Pulmonary artery endothelial cell (primary cell): ENCODE measurements at regions not wholly inside any gene's neighbourhood (a gene's known extent, or its start where the extent isn't known, plus 50 kb on each side); places are given as distances from the start of the nearest gene placed in this dataset.

Experiments
- DNase-seq: peaks from one replicate; pipeline ENCODE4 v3.0.0-alpha.2; 2011; ENCODE audit warnings: low read depth, low spot score

DNA sequence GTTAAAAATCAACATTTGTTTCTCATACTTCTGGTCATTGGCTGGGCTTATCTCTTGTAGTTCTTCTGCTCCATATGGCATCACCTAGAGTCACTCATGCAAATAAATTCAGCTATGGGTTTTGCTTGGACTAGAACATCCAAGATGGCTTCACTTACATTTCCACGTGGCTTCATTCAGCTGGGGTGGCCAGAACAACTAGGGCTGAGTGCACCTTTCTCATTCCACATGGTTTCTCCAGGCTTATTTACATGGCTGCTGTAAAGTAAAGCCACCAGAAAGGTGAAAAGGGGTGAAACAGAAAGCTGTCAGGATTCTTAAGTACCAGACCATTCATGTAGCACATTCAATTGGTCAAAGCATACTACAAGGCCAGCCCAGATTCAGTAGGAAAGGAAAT, 151.1 kb upstream of the BMP2 start:
- no peak for DNase-seq

DNA sequence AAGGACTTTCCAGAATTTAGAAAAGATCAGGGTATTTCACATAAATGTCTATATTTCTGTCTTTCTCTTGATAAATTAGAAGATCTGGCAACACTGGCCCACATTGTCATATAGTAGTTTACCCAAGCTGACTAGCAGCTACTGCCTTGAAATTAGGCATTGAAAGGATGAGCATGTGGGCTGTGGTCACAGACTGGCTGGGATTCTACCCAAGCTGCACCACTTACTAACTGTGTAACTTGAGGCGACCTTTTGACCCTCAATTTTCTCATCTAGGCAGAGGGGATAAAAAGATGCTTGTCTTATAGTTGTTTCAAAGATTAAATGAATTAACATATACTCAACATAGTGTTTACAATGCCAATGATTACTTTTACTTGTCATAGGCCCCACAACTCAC, 152.7 kb upstream of the BMP2 start:
- no peak for DNase-seq

DNA sequence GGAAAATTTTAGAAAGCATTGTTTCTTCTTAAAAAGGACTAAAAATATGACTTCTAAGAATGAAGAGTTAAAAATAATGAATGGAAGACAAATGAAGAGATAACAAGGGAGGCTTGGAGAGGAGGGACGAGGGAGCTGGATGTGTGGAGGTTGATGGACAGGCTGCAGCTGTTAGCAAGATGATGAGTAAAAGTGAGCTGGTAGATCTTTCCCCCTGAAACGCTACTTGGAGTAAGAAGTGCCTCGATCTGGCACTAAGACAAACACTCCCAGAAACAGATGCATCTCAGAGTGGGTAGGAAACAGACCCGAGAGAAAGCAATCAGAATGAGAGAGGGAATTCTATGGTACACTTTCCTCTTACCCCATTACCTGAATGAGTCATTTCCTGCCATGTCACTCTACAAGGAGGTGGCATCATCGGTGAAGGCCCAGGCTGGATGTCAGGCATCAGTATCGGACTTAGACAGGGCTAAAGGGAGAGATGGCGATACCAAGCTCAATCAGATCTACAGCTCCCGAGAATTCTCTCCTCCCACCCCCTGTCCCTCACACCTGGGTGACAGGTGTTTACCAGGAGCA, 154.1 kb upstream of the BMP2 start:
- DNase-seq, result no peak

DNA sequence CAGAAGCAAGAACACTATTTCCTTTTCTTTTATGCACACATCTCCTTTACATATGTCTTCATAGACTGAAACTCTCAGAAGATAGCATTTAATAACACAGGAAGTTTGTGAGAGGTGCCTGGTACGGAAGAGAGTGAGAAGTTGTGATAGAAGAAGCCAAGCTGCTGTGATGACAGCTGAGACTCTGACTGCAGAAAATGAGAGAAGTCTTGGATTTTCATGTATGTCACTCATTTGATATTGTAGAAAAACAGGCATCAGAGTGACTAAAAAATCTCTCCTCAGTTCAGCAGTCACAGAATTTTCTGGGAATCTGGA, 154.9 kb upstream of the BMP2 start:
- DNase-seq, result no peak

DNA sequence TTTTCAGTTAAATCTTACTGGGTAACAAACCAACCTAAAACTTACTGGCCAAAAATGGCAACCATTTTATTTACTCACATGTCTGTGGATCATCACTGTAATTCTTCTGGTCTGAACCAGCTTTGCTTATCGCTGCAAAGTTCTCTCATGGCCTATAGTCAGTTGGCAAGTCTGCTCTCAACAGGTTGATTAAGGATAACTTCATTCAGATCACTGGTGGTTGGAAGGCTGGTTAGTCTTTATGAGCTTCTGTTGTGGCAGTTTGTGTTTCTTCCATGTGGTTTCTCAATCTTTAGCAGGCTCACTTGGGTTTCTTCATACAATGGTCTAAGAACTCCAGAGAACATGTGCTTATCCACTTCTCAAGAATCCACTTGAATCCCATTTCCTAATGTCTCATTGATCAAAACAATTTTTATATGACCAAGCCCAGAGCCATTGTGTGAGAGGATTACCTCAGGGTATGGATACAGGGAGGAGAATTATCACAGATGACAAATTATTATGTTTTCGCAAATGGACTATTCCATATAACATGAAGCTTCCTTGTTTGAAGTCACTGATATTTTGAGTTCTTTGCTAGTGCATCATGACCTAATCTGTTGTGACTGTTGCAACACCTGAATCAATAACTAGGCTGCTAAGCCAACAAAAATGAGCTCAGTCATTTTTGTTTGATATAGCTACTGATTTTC, 155.4 kb upstream of the BMP2 start:
- DNase-seq, result no peak

DNA sequence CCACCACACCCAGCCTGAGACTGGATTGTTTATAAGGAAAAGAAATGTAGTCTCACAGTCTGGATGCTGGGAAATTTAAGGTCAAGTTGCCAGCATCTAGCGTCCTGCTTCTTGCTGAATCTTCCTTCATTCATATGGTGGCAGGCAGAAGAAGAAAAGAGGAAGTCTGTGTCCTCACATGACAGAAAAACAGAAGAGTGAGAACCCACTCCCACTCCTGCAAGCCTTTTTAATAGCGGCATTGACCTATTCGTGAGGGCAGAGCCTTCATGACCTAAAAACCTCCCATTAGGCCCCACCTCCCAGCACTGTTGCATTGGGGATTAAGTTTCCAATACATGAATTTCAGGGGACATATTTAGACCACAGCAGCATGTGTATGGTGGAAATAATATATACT, 160.8 kb upstream of the BMP2 start:
- DNase-seq, result no peak

DNA sequence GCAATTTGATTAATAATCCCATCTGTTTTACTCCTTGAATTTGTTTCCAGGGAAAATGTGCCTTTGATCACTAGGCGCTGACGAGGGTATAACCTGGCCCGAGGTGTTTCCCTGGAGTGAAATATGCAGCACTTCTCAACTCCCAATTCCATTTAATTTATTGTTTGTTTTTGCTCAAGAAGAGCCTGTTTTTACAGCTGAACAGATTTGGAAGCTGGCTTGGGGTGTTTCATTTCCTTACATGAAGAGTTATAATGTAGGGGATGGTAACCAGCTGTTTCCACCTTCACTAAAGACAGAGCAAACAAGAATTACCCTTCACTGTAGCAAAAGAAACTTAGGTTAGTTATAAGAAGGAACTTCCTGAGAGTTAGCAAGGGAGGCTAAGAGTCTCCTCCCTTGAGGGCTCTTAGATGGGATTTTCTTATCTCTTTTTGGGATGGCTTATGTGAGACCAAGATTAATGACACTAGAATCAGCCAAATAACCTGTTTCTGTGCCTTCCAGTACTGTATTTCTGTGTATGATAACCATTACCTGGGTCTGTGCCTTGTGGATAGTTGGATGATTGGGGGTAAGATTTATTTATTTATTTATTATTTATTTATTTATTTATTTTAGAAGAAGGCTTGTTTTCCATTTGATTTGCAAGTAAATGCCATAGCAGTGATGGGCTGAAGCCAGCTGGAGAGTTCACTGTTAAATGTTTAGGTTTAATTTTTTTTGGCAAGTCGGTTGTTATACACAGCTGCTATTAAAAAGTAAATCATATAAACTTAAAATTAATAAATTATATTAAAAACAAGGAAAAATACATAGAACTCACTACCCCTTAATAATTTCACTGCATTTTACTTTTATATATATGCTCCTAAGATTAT, 162.2 kb upstream of the BMP2 start:
- DNase-seq, result no peak

DNA sequence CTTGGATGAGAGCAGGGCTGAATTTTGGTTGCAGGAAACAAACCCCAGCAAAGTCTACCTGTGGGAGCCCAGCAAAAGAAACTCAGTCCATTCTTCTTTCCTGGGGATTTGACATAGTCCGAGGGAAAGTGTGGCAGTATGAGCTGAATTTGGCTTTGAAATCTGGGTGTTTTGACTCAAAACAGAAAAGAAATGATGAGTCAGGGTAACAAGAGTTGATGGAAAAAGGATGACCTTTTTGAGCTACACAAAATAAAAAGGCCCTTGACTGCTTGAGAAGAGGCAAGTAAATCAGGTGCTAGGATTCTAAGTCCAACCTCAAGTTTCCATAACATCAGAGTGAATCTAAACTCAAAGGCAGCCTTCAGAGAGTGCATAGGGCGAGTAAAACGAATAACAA, 163.3 kb upstream of the BMP2 start:
- no peak for DNase-seq

DNA sequence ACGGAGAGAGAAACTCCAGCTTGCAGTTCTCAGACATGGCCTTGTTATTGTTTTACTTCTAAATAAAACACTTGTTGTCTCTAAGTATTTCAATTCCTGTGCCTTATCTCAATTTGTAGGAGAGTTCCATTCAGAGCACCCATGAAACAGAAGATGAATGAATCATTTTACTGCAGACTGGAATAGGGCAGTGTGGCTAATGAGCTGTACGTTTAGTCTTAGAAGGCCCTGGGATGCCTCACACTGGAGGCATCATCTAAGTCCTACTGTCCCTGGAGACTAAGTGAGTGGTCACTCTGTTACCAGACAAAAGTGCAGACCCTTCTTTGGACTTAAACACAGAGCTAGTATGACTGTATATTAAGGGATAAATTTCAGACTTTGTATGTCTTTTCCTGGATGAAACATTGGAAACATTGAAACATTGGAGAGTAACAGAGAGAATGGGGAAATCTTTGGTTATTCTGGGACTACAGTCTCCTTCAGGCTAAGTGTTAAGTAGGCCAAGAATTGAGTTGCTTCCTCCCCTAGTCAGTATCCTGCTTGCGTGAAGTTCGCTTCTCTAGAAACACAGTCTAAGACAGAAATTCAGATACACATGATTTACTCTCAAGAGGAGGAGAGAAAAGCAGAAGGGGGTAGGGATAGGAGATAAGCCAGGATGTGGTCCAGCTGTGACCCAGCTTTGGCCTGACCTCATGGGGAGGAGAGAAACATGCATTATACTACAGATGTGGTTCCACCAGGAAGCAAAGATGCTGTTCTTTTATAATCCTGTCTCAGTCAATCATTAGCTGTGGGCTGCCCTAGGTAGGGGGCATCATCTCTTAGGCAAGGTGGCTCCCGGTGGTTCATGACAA, 167.4 kb upstream of the BMP2 start:
- DNase-seq, result no peak

DNA sequence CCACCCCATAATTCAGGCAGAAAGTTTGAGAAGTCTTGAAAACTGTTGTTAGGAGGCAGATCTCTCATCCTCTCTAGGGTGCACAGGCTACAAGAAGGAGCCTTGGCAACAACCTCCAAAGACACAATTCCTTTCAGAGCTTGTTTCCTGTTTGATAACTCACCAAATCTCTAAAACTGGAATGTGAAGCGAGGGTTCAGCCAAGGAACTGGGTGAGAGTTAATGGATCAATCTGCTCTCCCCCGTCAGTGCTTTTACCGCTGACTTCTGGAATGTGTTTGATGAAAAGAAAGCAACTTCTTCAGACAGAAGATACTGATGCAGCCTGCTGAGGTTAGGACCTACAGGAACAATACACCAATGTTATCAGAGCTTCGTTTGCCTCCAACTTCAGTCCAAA, 171.8 kb upstream of the BMP2 start:
- peak; percentile 50 for DNase-seq

DNA sequence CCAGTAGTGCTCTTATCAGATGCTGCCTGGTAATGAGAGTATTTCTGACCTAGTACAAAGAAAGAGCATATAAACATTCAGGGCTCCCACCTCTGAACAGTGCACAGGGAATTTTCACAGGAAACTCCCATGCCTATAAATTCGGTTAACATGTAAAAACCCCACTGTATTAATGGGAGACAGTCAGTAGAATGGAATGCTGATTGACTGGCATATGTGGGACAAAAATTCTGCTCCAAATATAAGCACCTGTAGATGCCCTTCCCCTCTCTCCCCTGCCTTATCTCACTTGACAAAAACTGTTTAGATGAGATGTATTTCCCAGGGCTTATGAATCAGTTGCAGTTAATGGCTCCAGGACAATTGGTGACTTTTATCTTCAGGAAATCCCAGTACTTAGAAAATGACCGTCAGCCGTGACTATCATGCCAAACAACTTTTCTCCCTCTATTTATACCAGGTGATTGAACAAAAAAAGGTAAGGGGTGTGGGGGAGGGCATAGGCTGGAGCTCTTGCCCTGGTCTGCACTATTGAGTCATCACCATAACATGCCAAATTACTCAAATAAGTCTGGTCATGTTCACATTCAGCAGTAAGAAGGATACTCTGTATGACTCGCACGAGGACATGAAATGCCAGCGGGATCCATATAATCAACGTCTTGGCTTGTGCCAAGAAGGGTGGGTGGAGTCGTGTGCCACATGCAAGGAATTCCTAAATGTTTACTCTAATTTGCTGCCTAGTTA, 176.4 kb upstream of the BMP2 start:
- DNase-seq, result peak; percentile 27

DNA sequence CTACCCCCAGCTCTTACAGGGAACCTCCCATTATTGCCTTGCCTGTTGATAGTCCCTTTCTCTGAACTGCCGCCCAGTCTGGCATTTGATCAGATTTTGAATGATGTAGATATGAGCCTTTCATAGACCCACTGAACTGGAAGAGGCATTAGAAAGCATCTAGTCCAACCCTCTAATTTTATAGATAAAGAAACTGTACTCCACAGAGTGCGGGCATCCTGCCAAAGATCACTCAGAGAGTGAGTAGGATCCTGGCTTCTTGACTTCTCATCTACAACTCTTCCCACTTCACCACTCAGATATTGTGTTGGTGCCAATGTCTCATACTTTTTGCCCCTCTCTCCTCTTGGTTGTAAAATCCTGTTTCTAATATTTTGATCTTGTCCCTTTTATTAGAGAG, 179.2 kb upstream of the BMP2 start:
- DNase-seq, result no peak

DNA sequence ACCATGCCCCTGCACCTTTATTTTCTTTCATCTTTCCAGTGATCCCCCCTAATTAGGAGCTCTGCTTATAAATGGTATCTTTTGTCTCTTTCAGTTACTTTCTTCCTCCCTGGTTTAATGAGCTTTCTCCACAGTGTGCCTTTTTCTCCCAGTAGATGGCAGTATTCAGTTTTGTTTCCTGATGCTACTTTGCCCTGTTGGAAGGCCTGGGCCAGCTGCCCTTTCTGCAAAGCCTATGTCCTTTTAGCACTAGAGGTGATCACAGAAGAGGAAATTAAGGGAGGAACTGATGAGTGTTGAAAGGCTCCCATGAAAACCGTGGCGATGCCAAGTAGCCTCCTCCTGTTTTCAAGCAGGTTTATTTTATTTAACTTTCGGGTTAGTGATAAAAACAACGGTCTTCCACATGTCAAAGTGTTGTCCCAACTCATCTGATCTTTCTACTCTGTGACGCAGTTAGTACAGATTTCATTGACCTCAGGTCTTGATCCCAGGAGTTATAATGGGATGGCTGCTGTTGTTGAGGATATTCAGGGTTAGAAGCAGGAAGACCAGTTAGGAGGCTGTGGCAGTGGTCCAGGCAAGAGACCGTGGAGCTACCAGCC, 184.2 kb upstream of the BMP2 start:
- peak; percentile 13 for DNase-seq

DNA sequence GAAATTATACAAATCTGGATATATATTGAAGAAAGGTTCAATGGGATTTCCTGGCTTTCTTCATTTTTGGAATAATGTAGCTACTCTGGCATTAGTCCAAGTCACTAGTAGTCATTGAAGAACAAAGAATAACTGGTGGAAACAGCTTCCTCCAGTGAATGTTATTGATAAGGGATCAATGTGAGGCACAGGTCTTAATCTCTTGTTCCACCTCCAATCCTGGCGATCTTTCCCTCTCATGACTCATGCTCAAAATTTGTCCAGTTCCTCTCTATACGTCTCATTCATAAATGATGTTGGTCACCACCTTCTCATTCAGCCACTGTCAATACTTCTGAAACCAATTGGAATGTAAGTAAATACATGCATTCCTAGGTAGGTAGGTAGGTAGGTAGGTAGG, 185.0 kb upstream of the BMP2 start:
- DNase-seq, result no peak

DNA sequence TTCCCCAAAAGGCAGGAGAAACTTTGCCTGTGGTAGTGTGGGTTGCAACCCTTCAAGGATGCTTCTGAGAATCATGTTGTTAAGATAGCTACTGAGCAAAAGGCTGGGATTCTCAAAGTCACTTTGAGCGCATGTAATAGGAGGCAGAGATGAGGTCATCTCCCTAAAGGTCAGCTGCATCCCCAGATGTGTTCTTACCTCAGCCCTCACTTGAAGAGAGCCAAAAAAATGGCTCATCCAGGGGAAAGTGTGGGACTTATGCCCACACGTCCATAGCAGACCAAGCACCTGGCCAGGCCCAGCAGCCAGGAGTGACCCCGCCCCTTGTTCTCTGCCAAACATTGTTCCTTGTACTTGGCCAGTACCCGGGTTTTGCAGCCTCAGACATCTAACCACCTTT, 187.0 kb upstream of the BMP2 start:
- no peak for DNase-seq

DNA sequence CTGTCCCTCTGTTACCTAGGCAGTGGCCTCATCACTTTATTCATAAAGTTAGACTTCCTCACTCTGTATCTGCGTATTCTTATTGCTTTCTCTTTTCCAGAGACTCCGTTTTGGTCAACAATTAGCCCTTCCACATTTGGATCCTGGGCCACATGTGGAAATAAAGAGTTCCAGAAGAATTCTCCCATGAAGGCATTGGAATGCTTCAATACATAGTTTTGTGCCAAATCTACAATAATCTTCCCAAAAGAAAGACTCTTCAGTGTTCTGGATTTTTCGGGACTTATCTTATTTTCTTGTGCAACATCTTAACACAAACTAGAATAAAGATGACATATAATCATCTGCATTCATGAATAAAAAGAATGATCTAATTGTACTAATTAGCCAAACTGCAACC, 187.7 kb upstream of the BMP2 start:
- no peak for DNase-seq

DNA sequence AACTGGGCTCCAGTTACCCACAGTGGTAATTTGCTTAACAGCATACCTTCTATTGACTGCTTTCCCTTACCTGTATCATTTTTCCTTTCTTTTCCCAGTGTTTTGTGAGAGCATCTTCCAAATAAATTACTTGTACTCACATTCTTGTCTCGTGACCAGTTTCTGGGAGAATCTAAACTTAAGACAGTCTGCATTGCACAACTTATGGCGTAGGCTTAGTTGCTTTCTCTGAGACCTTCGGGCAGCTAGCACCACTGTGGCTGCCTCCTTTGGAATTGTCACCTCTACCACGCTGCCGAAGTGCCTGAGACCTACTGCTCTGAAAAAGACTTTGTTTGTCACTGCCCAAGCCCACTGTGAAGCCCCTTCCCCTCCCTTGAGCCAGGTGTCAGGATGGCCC, 188.1 kb upstream of the BMP2 start:
- no peak for DNase-seq

DNA sequence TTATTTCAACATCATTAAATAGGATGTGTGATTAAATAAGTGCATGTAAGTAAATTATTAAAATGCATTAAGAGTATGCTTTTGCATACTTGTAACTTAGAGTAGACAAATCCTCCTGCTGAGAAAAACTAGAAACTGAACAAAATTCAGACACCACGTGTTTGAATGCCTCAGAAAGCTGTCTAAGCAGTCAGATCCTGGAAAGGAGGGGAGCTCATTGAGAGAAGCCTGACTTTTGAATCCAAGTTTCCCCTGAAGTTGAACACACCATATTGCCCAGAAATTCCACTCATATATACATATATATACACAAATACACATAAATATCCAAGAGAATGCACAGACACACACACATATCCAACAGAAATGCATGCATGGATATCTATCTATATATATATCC, 190.0 kb upstream of the BMP2 start:
- DNase-seq, result no peak

DNA sequence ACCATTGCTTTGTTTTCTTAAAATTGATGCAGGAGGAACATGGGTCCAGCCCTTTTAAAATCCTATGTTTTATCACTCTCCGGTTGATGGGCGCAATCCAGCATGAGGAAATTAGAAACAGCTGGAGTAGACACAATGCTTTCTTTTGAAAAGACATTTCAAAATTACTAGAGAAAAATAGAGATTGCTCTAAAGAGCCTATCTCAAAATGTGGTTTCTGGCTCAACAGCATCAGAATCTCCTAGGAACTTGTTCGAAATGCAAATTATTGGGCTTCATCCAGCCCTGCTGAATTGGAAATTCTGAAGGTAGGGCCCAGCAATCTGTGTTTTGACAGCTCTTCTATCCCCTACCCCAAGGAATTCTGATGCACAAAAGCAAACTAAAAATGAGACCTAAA, 190.8 kb upstream of the BMP2 start:
- no peak for DNase-seq

DNA sequence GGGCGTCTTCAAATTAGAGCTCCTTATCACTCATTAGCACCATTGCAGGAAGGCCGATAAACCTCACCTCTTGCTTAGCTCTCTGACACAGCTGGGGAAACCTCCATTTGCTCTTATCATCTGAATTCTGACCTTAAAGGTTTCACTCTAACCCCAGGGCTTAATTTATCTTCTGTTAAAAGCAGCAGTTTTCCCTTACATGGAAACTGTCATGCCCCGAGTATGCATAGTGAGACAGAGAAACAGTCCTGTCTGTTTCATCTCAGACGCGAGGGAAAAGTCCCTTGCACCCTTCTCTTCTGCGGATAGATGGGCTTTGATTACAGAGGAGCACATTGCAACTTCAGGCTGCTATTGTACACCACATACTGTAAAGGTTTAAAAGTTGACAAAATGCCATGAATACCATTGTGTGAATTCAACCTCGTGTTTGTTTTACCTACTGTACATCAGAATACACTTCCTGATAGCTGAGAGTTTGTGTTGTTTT, 191.5 kb upstream of the BMP2 start:
- DNase-seq, result peak; percentile 58

DNA sequence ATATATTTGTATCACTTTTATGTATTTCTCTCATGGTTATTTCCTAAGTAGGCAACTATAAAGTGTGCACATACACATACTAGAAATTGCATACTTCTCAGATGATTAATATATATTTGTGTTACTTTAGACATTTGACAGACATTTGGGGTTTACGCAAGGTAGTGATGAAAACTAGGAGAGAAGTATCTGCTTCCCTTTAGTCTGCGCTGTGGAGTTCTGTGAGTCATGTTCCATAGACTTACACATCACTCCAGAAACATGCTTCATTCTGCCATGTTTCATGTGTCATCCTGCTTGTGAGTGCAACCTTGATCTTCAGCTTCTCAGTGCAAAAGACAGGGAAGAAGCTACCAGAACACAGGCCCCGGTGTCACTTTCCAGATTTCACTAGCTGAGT, 200.7 kb upstream of the BMP2 start:
- no peak for DNase-seq
